T47D (cell line): ENCODE measurements at regions not wholly inside any gene's neighbourhood (a gene's known extent, or its start where the extent isn't known, plus 50 kb on each side); places are given as distances from the start of the nearest gene placed in this dataset.

Experiments used
- DNase-seq, 2 experiments: peaks; one replicate each; pipeline versions ENCODE4 v3.0.0 to v3.0.0-alpha.2; 2011 to 2012; ENCODE audit warnings: low read depth in 1 of 2, low spot score in 1 of 2
- JUND ChIP-seq: IDR thresholded peaks from 2 replicates; pipeline ENCODE4 v1.6.1; 2012; ENCODE audit warnings: low read depth
- in situ Hi-C: cut with HindIII; loops from 2 replicates; pipeline ENCODE4 v1.10.0; 2016; ENCODE audit warnings: low sequenced_read_pairs, low pct_unique_long_range_greater_than_20kb

GRCh38 chr21:41604583-41605041, 96.7 kb upstream of the TMPRSS2 start:
- in situ Hi-C loops, result no loop called here
- DNase-seq, result no peak
- TF ChIP-seq JUND, result no peak

- no peak for DNase-seq
- in situ Hi-C loops, result no loop called here
- TF ChIP-seq JUND, result no peak
These were observed 95.5 kb upstream of the TMPRSS2 start for GRCh38 chr21:41603476-41603875.

- DNase-seq, result no peak
- in situ Hi-C loops, result no loop called here
- TF ChIP-seq JUND, result no peak
These were observed 94.6 kb upstream of the TMPRSS2 start for GRCh38 chr21:41602531-41602930.

GRCh38 chr21:41601573-41602368, 93.8 kb upstream of the TMPRSS2 start:
- in situ Hi-C loops, result no loop called here
- DNase-seq, result no peak
- TF ChIP-seq JUND, result no peak

- DNase-seq, result no peak
- in situ Hi-C loops, result no loop called here
- TF ChIP-seq JUND, result no peak
These were observed 93.1 kb upstream of the TMPRSS2 start for GRCh38 chr21:41600961-41601572.

- TF ChIP-seq JUND, result no peak
- DNase-seq, result no peak
- in situ Hi-C loops, result no loop called here
These were observed 92.6 kb upstream of the TMPRSS2 start for GRCh38 chr21:41600556-41600955.

- in situ Hi-C loops, result no loop called here
- no peak for DNase-seq
- TF ChIP-seq JUND, result no peak
These were observed 92.2 kb upstream of the TMPRSS2 start for GRCh38 chr21:41600116-41600515.

- peak in 1 of 2 experiments; percentile 44 for DNase-seq
- in situ Hi-C loops, result no loop called here
- no peak for TF ChIP-seq JUND
These were observed 90.8 kb upstream of the TMPRSS2 start for GRCh38 chr21:41598561-41599431.

GRCh38 chr21:41597811-41598231, 89.9 kb upstream of the TMPRSS2 start:
- DNase-seq, result no peak
- in situ Hi-C loops, result no loop called here
- TF ChIP-seq JUND, result no peak

GRCh38 chr21:41597227-41597626, 89.3 kb upstream of the TMPRSS2 start:
- in situ Hi-C loops, result no loop called here
- DNase-seq, result no peak
- TF ChIP-seq JUND, result no peak

- DNase-seq, result no peak
- in situ Hi-C loops, result no loop called here
- TF ChIP-seq JUND, result no peak
These were observed 88.4 kb upstream of the TMPRSS2 start for GRCh38 chr21:41596241-41596925.

- no peak for TF ChIP-seq JUND
- in situ Hi-C loops, result no loop called here
- DNase-seq, result no peak
These were observed 86.3 kb upstream of the TMPRSS2 start for GRCh38 chr21:41594268-41594667.
